SJSA1 (cell line): ENCODE measurements at regions not wholly inside any gene's neighbourhood (a gene's known extent, or its start where the extent isn't known, plus 50 kb on each side); places are given as distances from the start of the nearest gene placed in this dataset.
"Not testable (repeated sequence)": the region's sequence is repeated elsewhere in the genome, so short reads cannot be mapped to it uniquely, and the experiment has no call there.

Experiments used
- DNase-seq, 2 experiments: peaks; one replicate each; pipeline ENCODE4 v3.0.0-alpha.2; 2015 to 2020; ENCODE audit warnings: low spot score in 2 of 2, low read depth in 1 of 2
- H3K27ac ChIP-seq: fragments of 250-450 bp; sonication (Bioruptor Pico); 2 replicates; pipeline ENCODE4 v1.5.1; 2020; ENCODE audit warnings: mild to moderate bottlenecking, moderate library complexity
- H3K27me3 ChIP-seq: fragments of 250-450 bp; sonication (Bioruptor Pico); replicated peaks from 2 replicates; pipeline ENCODE4 v1.5.1; 2020; ENCODE audit warnings: mild to moderate bottlenecking, moderate library complexity
- H3K36me3 ChIP-seq: fragments of 250-450 bp; sonication (Bioruptor Pico); 2 replicates; pipeline ENCODE4 v1.5.1; 2020; ENCODE audit warnings: mild to moderate bottlenecking
- H3K4me1 ChIP-seq: fragments of 250-450 bp; sonication (Bioruptor Pico); replicated peaks from 2 replicates; pipeline ENCODE4 v1.6.1; 2021; ENCODE audit warnings: mild to moderate bottlenecking
- H3K4me3 ChIP-seq: fragments of 250-450 bp; sonication (Bioruptor Pico); 2 replicates; pipeline ENCODE4 v1.5.1; 2020; ENCODE audit warnings: mild to moderate bottlenecking
- H3K9me3 ChIP-seq: fragments of 250-450 bp; sonication (Bioruptor Pico); replicated peaks from 2 replicates; pipeline ENCODE4 v1.5.1; 2020; ENCODE audit warnings: mild to moderate bottlenecking

GRCh38 chr2:175730050-175730449 is 272.0 kb downstream of the LNPK start:
- Histone ChIP-seq H3K4me1 (peaks cover 12% of the 10 kb centered on the region), H3K4me3 (no peak overlapping the region), H3K27ac (no peak overlapping the region), H3K36me3 (no peaks in the 10 kb centered on the region), H3K27me3 (0 out of 2 replicates have a peak, but pooled peaks cover 3% of the 10 kb centered on the region), H3K9me3 (no peaks in the 10 kb centered on the region)
- no peak for DNase-seq

- H3K27me3 ChIP-seq: no peaks in the 10 kb centered on the region
- no peaks in the 10 kb centered on the region for H3K9me3 ChIP-seq
- DNase-seq: no peak
- no peaks in the 10 kb centered on the region for H3K36me3 ChIP-seq
- peaks cover 12% of the 10 kb centered on the region for H3K4me1 ChIP-seq
- no peak overlapping the region for H3K4me3 ChIP-seq
- no peak overlapping the region for H3K27ac ChIP-seq
Measured at GRCh38 chr2:175729049-175729706, 272.9 kb downstream of the LNPK start.

GRCh38 chr2:175728032-175728431 is 274.0 kb downstream of the LNPK start:
- no peak overlapping the region for H3K27ac ChIP-seq
- H3K4me1 ChIP-seq: peaks cover 12% of the 10 kb centered on the region
- H3K27me3 ChIP-seq: no peaks in the 10 kb centered on the region
- no peaks in the 10 kb centered on the region for H3K36me3 ChIP-seq
- no peak for DNase-seq
- no peak overlapping the region for H3K4me3 ChIP-seq
- no peaks in the 10 kb centered on the region for H3K9me3 ChIP-seq

GRCh38 chr2:175726223-175726622 is 275.8 kb downstream of the LNPK start:
- Histone ChIP-seq H3K9me3 (no peaks in the 10 kb centered on the region), H3K4me3 (no peak overlapping the region), H3K36me3 (no peaks in the 10 kb centered on the region), H3K27me3 (no peaks in the 10 kb centered on the region), H3K4me1 (peaks cover 12% of the 10 kb centered on the region), H3K27ac (peak overlapping the region; percentile 13; the same call in 1 of the 2 replicates)
- peak in 1 of 2 experiments; percentile 62 for DNase-seq

- Histone ChIP-seq H3K27me3 (no peaks in the 10 kb centered on the region), H3K4me3 (no peak overlapping the region), H3K9me3 (no peaks in the 10 kb centered on the region), H3K36me3 (no peaks in the 10 kb centered on the region), H3K4me1 (no peaks in the 10 kb centered on the region), H3K27ac (no peak overlapping the region)
- DNase-seq: no peak
Measured at GRCh38 chr2:175709248-175709647, 292.8 kb downstream of the LNPK start.

GRCh38 chr2:175707322-175707721 is 294.7 kb downstream of the LNPK start:
- H3K27ac ChIP-seq: no peak overlapping the region
- DNase-seq: no peak
- no peaks in the 10 kb centered on the region for H3K9me3 ChIP-seq
- H3K27me3 ChIP-seq: no peaks in the 10 kb centered on the region
- no peaks in the 10 kb centered on the region for H3K36me3 ChIP-seq
- H3K4me1 ChIP-seq: no peaks in the 10 kb centered on the region
- H3K4me3 ChIP-seq: no peak overlapping the region

- not testable (repeated sequence) for H3K4me3 ChIP-seq, H3K4me1 ChIP-seq, H3K27me3 ChIP-seq, DNase-seq, H3K27ac ChIP-seq, H3K9me3 ChIP-seq, H3K36me3 ChIP-seq
Measured at GRCh38 chr2:175704568-175704967, 297.5 kb downstream of the LNPK start.

- no peak for DNase-seq
- H3K27me3 ChIP-seq: peaks cover 15% of the 10 kb centered on the region
- H3K27ac ChIP-seq: no peak overlapping the region
- H3K9me3 ChIP-seq: no peaks in the 10 kb centered on the region
- no peaks in the 10 kb centered on the region for H3K36me3 ChIP-seq
- H3K4me3 ChIP-seq: no peak overlapping the region
- H3K4me1 ChIP-seq: no peaks in the 10 kb centered on the region
Measured at GRCh38 chr2:175698061-175698460, 304.0 kb downstream of the LNPK start.

GRCh38 chr2:175690113-175690837 is 311.8 kb downstream of the LNPK start:
- no peaks in the 10 kb centered on the region for H3K4me1 ChIP-seq
- peaks cover 44% of the 10 kb centered on the region for H3K27me3 ChIP-seq
- no peaks in the 10 kb centered on the region for H3K9me3 ChIP-seq
- H3K4me3 ChIP-seq: no peak overlapping the region
- no peak overlapping the region for H3K27ac ChIP-seq
- DNase-seq: peak in 1 of 2 experiments; percentile 52
- H3K36me3 ChIP-seq: no peaks in the 10 kb centered on the region

- H3K4me1 ChIP-seq: no peaks in the 10 kb centered on the region
- no peaks in the 10 kb centered on the region for H3K36me3 ChIP-seq
- H3K27ac ChIP-seq: no peak overlapping the region
- DNase-seq: no peak
- no peaks in the 10 kb centered on the region for H3K9me3 ChIP-seq
- H3K27me3 ChIP-seq: peaks cover 44% of the 10 kb centered on the region
- H3K4me3 ChIP-seq: no peak overlapping the region
Measured at GRCh38 chr2:175688243-175688642, 313.8 kb downstream of the LNPK start.

- H3K4me1 ChIP-seq: no peaks in the 10 kb centered on the region
- peaks cover 47% of the 10 kb centered on the region for H3K27me3 ChIP-seq
- no peaks in the 10 kb centered on the region for H3K36me3 ChIP-seq
- no peaks in the 10 kb centered on the region for H3K9me3 ChIP-seq
- no peak overlapping the region for H3K4me3 ChIP-seq
- DNase-seq: no peak
- H3K27ac ChIP-seq: no peak overlapping the region
Measured at GRCh38 chr2:175687465-175687864, 314.6 kb downstream of the LNPK start.

GRCh38 chr2:175686002-175686401 is 316.1 kb downstream of the LNPK start:
- H3K27me3 ChIP-seq: peaks cover 52% of the 10 kb centered on the region
- no peaks in the 10 kb centered on the region for H3K9me3 ChIP-seq
- H3K27ac ChIP-seq: no peak overlapping the region
- H3K4me1 ChIP-seq: no peaks in the 10 kb centered on the region
- no peak for DNase-seq
- H3K36me3 ChIP-seq: no peaks in the 10 kb centered on the region
- H3K4me3 ChIP-seq: no peak overlapping the region

GRCh38 chr2:175684466-175684865 is 317.6 kb downstream of the LNPK start:
- no peaks in the 10 kb centered on the region for H3K4me1 ChIP-seq
- H3K27ac ChIP-seq: no peak overlapping the region
- H3K36me3 ChIP-seq: no peaks in the 10 kb centered on the region
- DNase-seq: no peak
- H3K27me3 ChIP-seq: peaks cover 50% of the 10 kb centered on the region
- H3K4me3 ChIP-seq: no peak overlapping the region
- H3K9me3 ChIP-seq: no peaks in the 10 kb centered on the region

- Histone ChIP-seq H3K27ac (no peak overlapping the region), H3K9me3 (no peaks in the 10 kb centered on the region), H3K4me3 (no peak overlapping the region), H3K4me1 (no peaks in the 10 kb centered on the region), H3K36me3 (no peaks in the 10 kb centered on the region), H3K27me3 (peaks cover 30% of the 10 kb centered on the region)
- no peak for DNase-seq
Measured at GRCh38 chr2:175679728-175680127, 322.3 kb downstream of the LNPK start.
